ENCODE measurements at regions not wholly inside any gene's neighbourhood (a gene's known extent, or its start where the extent isn't known, plus 50 kb on each side); places are given as distances from the start of the nearest gene placed in this dataset.

GRCh38 chr12:25415004-25415403 lies 138.1 kb downstream of the LMNTD1 start:
- TF ChIP-seq CTCF (IDR thresholded peaks at IDR 0.05 in 2 of 3, conservative IDR thresholded peaks at IDR 0.05 in 1 of 3; ENCODE audit: insufficient read depth in 2 of 3, low read depth in 1 of 3, low read length in 3 of 3) (no peak), E2F4 (CRISPR knock-in tag; IDR thresholded peaks at IDR 0.05; ENCODE audit: low read depth) (no peak), HCFC1 (IDR thresholded peaks at IDR 0.05; ENCODE audit: low read depth, low read length) (no peak), ZC3H4 (CRISPR knock-in tag; IDR thresholded peaks at IDR 0.05; ENCODE audit: borderline replicate concordance) (no peak), HMG20B (CRISPR knock-in tag; IDR thresholded peaks at IDR 0.05) (no peak), BCLAF1 (IDR thresholded peaks at IDR 0.05; ENCODE audit: borderline replicate concordance in 1 of 2, control insufficient read depth in 1 of 2, low read depth in 2 of 2, low read length in 1 of 2) (no peak), ELK1 (CRISPR knock-in tag; IDR thresholded peaks at IDR 0.05) (no peak), ZFP1 (CRISPR knock-in tag; IDR thresholded peaks at IDR 0.05) (no peak)
